Suppressor macrophage treated with lipopolysaccharide for 1 hour (primary cell): ENCODE measurements at regions not wholly inside any gene's neighbourhood (a gene's known extent, or its start where the extent isn't known, plus 50 kb on each side); places are given as distances from the start of the nearest gene placed in this dataset.

Source experiments
- DNase-seq, 3 donors: peaks; one replicate each; pipeline ENCODE4 v3.0.0-alpha.2; 2020 to 2022

DNA sequence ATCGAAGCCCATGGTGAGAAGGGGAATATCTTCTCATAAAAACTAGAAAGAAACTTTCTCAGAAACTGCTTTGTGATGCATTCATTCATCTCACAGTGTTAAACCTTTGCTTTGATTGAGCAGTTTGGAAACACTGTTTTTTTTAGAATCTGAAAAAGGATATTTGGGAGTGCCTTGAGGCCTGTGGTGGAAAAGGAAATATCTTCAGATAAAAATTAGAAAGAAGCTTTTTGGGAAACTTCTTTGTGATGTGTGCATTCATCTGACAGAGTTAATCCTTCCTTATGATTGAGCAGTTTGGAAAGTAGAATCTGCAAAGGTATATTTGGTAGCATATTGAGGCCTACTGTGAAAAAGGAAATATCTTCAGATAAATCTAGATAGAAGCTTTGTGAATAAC, 1594.9 kb downstream of the UQCRFS1 start:
- no peak for DNase-seq

DNA sequence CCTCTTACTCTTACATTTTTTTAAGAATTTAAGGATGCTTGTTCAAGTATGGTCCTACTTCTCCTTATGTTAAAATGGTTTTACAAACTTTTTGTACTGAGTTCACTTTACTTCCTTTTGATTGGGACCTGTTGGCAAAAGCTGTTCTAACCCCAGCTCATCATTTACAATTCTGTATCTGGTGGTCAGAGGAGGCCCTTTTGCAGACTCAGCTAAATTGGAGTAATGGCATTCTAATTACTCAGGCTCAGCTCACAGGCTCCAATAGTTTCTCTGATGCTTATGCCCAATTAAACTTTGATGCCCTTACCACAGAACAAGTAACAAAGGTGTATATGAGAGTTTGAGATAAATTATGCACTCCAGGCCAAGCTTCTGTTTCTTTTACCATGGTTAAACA, 1632.0 kb downstream of the UQCRFS1 start:
- DNase-seq: no peak
